BLaER1 (cell line): ENCODE measurements at regions not wholly inside any gene's neighbourhood (a gene's known extent, or its start where the extent isn't known, plus 50 kb on each side); places are given as distances from the start of the nearest gene placed in this dataset.
"Not testable (repeated sequence)": the region's sequence is repeated elsewhere in the genome, so short reads cannot be mapped to it uniquely, and the experiment has no call there.

ENCODE experiments used
- H3K27ac ChIP-seq: shearing (Covaris generic); formaldehyde crosslinking; 2 replicates; pipeline ENCODE4 v1.8.1; 2022
- H3K27me3 ChIP-seq: shearing (Covaris generic); formaldehyde crosslinking; 2 replicates; pipeline ENCODE4 v1.8.1; 2022
- H3K36me3 ChIP-seq: shearing (Covaris generic); formaldehyde crosslinking; 2 replicates; pipeline ENCODE4 v1.8.1; 2022
- H3K4me1 ChIP-seq: shearing (Covaris generic); formaldehyde crosslinking; 2 replicates; pipeline ENCODE4 v1.8.1; 2022
- H3K4me2 ChIP-seq: shearing (Covaris generic); formaldehyde crosslinking; 2 replicates; pipeline ENCODE4 v1.8.1; 2022
- H3K4me3 ChIP-seq: shearing (Covaris generic); formaldehyde crosslinking; 2 replicates; pipeline ENCODE4 v1.8.1; 2022
- H3K9ac ChIP-seq: shearing (Covaris generic); formaldehyde crosslinking; 2 replicates; pipeline ENCODE4 v1.8.1; 2022
- H3K9me3 ChIP-seq: shearing (Covaris generic); formaldehyde crosslinking; 2 replicates; pipeline ENCODE4 v1.8.1; 2022
- H4K20me1 ChIP-seq: shearing (Covaris generic); formaldehyde crosslinking; 2 replicates; pipeline ENCODE4 v1.8.1; 2022
- Cebpa-rat ChIP-seq: shearing (Covaris generic); IDR thresholded peaks from 2 replicates; pipeline ENCODE4 v1.8.1; 2022

DNA sequence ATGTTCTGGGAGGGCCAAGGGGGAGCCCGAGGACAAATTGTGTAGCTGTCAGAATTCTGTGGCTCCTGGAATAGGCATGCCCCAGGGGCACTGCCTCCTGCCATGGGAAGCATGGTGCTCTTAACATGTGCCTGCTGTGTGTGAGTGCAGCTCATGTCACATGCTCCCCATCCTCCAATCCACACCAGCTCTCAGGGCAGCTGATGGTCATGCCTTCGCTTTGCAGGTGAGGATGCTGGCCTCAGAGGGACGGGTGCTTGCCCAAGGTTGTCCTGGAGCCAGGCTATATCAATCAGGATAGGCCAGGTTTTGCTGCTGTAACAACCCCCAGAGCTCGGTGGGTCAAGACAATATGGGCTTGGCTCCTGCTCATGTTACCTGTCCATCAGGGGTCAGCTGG is 303.4 kb downstream of the RPS24 start:
- H3K36me3 ChIP-seq, result no peaks in the 10 kb centered on the region
- H3K4me2 ChIP-seq, result no peak overlapping the region
- no peak for TF ChIP-seq Cebpa-rat
- H3K27me3 ChIP-seq, result no peaks in the 10 kb centered on the region
- H3K4me1 ChIP-seq, result peaks cover 9% of the 10 kb centered on the region
- H3K9ac ChIP-seq, result no peak overlapping the region
- H3K27ac ChIP-seq, result no peak overlapping the region
- no peaks in the 10 kb centered on the region for H3K9me3 ChIP-seq
- no peaks in the 10 kb centered on the region for H4K20me1 ChIP-seq
- H3K4me3 ChIP-seq, result no peak overlapping the region

DNA sequence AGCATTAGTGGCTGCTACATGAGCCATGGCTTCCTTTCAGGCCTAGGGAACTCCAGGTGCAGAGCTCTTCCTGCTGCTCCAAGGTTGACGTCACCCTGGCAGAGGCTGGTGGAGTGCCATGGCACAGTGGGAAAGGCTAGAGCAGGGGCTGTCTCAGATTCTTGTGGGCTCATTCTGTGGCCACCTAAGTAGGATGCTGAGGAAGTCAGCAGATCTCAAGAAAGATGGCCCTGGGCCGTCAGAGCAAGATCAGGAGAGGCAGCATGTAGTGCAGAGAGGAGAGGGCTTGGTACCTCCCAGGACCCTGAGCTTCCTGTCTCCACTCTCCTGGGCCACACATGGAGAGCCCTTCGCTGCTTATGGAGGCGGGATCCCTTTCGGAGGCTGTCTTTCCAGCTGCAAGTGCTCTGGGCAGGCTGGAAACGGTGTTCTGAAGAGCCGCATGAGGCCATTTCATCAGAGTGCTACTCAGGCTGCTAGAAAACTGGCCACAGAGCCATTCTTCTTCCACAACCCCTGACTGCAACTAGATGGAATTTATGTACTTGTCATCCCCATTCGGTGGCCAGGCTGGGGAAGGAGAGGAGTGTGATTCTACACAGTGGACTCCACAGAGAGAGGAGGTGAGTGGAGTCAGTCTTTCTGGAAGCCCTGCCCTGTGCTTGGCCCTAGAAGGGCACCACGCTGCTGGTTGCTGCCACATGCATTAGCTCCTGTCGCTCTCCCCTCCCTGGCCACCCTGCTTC is 304.2 kb downstream of the RPS24 start:
- H3K27ac ChIP-seq, result no peak overlapping the region
- no peak for TF ChIP-seq Cebpa-rat

DNA sequence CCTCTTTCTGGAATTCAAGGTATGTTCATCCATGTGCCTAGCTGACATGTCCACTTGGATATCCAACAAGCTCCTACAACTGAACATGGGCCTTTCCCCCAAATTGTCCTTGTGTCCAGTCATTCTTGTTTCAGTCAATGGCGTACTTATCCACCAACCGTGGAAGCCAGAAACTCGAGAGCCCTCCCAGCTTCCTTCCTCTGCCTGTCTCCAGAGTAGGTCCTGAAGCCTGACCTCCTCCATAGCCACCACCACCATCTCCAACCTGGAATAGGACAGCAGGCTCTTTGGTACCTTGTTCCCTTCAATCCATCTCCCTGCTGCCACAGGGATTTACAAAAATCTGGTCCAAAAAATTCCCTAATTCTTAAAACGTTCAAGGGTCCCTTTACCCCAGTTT is 305.1 kb downstream of the RPS24 start:
- Histone ChIP-seq H3K27me3 (no peaks in the 10 kb centered on the region), H3K27ac (no peak overlapping the region), H3K9ac (no peak overlapping the region), H3K9me3 (no peaks in the 10 kb centered on the region), H3K36me3 (no peaks in the 10 kb centered on the region), H3K4me3 (no peak overlapping the region), H3K4me2 (no peak overlapping the region), H3K4me1 (peaks cover 9% of the 10 kb centered on the region), H4K20me1 (no peaks in the 10 kb centered on the region)
- no peak for TF ChIP-seq Cebpa-rat

More for the DNA sequence above, 304.2 kb downstream of the RPS24 start:
- no peak overlapping the region for H3K4me2 ChIP-seq
- H3K36me3 ChIP-seq, result no peaks in the 10 kb centered on the region
- no peaks in the 10 kb centered on the region for H4K20me1 ChIP-seq
- no peak overlapping the region for H3K4me3 ChIP-seq
- H3K9ac ChIP-seq, result no peak overlapping the region
- H3K9me3 ChIP-seq, result no peaks in the 10 kb centered on the region
- no peaks in the 10 kb centered on the region for H3K27me3 ChIP-seq
- H3K4me1 ChIP-seq, result peaks cover 9% of the 10 kb centered on the region

DNA sequence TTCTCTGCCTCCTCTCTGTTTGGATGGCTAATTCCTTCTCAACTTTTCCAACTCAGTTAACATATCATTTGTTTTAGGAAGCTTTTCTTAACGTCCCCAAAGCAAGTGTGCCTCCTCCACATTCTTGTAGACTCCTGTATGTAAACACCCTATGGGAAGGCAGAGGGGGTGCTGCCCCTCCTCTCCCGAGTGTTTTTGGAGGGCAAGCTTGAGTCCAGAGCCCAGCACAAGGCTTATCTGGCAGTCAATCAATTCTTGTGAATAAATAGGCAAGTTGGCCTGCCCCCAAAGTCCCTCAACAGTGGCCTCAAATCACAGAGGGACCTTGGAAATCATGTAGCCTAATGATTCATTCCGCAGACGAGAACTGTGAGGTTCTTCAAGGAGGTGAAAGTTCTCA is 305.6 kb downstream of the RPS24 start:
- Histone ChIP-seq H3K9me3 (no peaks in the 10 kb centered on the region), H3K27ac (no peak overlapping the region), H3K9ac (no peak overlapping the region), H4K20me1 (no peaks in the 10 kb centered on the region), H3K4me3 (no peak overlapping the region), H3K4me1 (peaks cover 9% of the 10 kb centered on the region), H3K4me2 (no peak overlapping the region), H3K36me3 (no peaks in the 10 kb centered on the region), H3K27me3 (no peaks in the 10 kb centered on the region)
- no peak for TF ChIP-seq Cebpa-rat

DNA sequence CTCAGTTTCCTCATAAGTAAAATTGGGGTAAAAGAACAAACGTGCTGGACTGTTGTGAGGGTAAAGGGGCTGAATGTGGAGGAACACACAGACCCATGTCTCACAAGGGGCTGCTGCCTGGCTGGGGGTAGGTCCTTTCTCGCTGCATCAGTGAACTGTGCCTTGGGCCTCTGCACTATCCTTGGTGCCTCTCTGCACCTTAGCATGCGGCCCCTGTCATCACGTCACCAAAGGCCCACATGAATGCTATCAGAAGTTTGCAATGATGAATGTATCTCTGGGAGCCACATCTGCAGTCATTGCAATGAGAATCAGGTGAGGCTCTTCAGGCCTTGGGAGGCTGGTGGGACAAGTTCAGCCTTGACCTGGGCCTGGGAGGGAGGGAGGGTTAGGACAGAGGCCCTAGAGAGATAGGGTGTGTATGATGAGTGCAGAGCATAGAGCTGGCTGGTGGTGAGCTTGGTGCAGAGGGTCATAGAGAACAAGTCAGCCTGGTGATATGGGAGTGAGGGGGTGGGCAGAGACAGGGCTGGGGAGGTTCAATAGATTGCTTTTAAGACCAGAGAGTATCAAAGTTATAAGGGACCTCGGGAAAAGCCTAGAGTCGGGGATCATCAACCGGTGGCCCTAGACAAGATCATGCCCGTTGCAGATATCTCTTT is 308.4 kb downstream of the RPS24 start:
- no peak for TF ChIP-seq Cebpa-rat
- no peaks in the 10 kb centered on the region for H4K20me1 ChIP-seq
- no peak overlapping the region for H3K27ac ChIP-seq
- H3K4me2 ChIP-seq, result no peak overlapping the region
- no peaks in the 10 kb centered on the region for H3K9me3 ChIP-seq
- no peak overlapping the region for H3K4me3 ChIP-seq
- no peak overlapping the region for H3K9ac ChIP-seq
- H3K4me1 ChIP-seq, result no peaks in the 10 kb centered on the region
- H3K27me3 ChIP-seq, result no peaks in the 10 kb centered on the region
- no peaks in the 10 kb centered on the region for H3K36me3 ChIP-seq

DNA sequence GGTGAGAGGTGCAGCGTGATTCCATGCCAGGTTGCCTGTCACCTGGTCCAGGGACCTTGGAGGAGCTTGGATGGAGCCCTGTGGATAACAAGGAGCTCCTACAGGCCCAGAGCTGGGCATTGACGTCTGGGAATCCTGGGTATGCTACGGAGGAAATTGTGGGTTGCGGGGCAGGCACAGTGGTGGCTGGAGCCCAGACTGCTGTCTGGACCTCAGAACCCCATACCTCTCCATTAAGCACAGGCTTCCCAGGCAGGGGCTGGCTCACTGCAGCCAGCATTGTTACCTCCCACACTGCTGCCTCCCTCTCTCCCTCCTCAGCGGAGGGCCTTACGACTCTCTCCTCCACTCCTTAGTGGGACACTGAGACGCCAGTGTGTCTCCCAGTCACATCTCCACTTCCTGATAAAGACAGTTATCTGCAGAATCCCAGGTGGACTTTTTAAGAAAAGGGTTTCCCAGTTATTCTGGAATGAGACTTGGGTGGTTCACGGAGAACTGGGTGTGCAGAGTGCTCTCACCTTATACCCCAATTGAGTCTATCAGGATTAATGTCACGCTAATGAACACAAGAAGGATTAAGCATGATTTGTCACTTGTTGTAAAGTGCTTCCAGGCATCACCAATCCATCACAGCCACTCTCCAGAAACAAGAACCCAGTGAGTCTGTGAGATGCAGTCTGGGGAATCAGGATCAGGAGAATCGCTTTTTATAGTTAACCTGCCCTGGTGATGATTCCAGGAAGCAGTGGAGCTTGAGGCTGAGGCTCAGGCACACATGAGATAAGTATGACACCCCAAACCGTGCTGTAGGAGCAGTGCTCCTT is 309.4 kb downstream of the RPS24 start:
- Histone ChIP-seq H3K9ac (no peak overlapping the region), H3K4me2 (no peak overlapping the region), H3K36me3 (no peaks in the 10 kb centered on the region), H3K27ac (no peak overlapping the region), H4K20me1 (no peaks in the 10 kb centered on the region), H3K9me3 (no peaks in the 10 kb centered on the region), H3K27me3 (no peaks in the 10 kb centered on the region), H3K4me1 (no peaks in the 10 kb centered on the region), H3K4me3 (no peak overlapping the region)
- TF ChIP-seq Cebpa-rat, result no peak

DNA sequence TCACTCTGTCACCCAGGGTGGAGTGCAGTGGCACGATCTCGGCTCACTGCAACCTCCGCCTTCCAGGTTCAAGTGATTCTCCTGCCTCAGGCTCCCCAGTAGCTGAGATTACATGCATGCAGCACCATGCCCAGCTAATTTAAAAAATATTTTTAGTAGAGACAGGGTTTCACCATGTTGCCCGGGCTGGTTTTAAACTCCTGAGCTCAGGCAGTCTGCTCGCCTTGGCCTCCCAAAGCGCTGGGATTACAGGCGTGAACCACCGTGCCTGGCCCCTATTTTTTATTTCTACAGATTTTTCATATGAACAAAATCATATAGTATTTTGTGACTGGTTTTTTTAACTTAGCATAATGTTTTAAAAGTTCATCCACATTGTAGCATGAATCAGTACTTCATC is 310.6 kb downstream of the RPS24 start:
- not testable (repeated sequence) for H3K27me3 ChIP-seq, H4K20me1 ChIP-seq

DNA sequence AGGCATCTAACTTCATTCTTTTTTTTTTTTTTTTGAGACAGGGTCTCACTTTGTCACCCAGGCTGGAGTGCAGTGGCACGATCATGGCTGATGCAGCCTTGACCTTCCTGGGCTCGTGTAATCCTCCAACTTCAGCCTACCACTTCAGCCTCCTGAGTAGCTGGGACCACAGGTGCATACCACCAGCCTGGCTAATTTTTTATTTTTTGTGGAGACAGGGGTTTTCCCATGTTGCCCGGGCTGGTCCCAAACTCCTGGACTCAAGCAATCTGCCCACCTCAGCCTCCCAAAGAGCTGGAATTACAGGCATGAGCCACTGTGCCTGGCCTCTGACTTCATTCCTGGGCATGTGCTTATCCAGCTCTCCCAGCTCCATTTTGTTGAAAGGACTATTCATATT is 311.9 kb downstream of the RPS24 start:
- not testable (repeated sequence) for H3K4me2 ChIP-seq, H4K20me1 ChIP-seq, H3K27me3 ChIP-seq, H3K4me1 ChIP-seq, H3K9me3 ChIP-seq, H3K9ac ChIP-seq, H3K4me3 ChIP-seq, H3K27ac ChIP-seq, H3K36me3 ChIP-seq

More for the DNA sequence above, 310.6 kb downstream of the RPS24 start:
- not testable (repeated sequence) for H3K4me2 ChIP-seq, H3K9ac ChIP-seq, H3K4me3 ChIP-seq, H3K4me1 ChIP-seq, H3K27ac ChIP-seq, H3K9me3 ChIP-seq, H3K36me3 ChIP-seq

DNA sequence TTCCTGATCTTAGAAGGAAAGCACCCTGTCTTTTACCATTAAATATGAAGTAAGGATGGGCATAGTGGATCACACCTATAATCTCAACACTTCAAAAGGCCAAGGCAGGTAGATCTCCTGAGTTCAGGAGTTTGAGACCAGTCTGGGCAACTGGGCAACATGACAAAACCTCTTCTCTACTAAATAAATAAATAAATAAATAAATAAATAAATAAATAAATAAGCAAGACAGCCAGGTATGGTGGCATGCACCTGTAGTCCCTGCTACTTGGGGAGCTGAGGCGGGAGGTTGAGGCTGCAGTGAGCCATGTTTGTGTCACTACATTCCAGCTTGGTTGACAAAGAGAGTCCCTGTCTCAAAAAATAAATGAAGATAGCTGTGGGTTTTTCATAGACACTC is 313.1 kb downstream of the RPS24 start:
- TF ChIP-seq Cebpa-rat, result no peak
- no peaks in the 10 kb centered on the region for H4K20me1 ChIP-seq
- H3K9ac ChIP-seq, result no peak overlapping the region
- no peaks in the 10 kb centered on the region for H3K9me3 ChIP-seq
- no peak overlapping the region for H3K27ac ChIP-seq
- no peaks in the 10 kb centered on the region for H3K4me1 ChIP-seq
- no peaks in the 10 kb centered on the region for H3K36me3 ChIP-seq
- H3K4me2 ChIP-seq, result no peak overlapping the region
- no peaks in the 10 kb centered on the region for H3K27me3 ChIP-seq
- no peak overlapping the region for H3K4me3 ChIP-seq
